ENCODE measurements at regions not wholly inside any gene's neighbourhood (a gene's known extent, or its start where the extent isn't known, plus 50 kb on each side); places are given as distances from the start of the nearest gene placed in this dataset.
A peak's percentile ranks its signal among the peaks of the same experiment; 100 is the strongest.

GRCh38 chr13:68345963-68346531, 1115.9 kb upstream of the PCDH9 start:
- H3K4me1 ChIP-seq (ENCODE audit: insufficient read depth, low read length), result no peaks in the 10 kb centered on the region
- H3K9me3 ChIP-seq (ENCODE audit: low read length), result no peaks in the 10 kb centered on the region
- H2AFZ ChIP-seq (ENCODE audit: low read depth, low read length), result no peak overlapping the region
- no peak overlapping the region for H3K4me3 ChIP-seq (ENCODE audit: low read length)
- no peaks in the 10 kb centered on the region for H3K36me3 ChIP-seq (ENCODE audit: insufficient read depth, low read length)
- no peaks in the 10 kb centered on the region for H3K27me3 ChIP-seq (ENCODE audit: insufficient read depth, low read length)

- H3K4me3 ChIP-seq (ENCODE audit: low read length), result no peak overlapping the region
- H3K9me3 ChIP-seq (ENCODE audit: low read length), result peaks cover 9% of the 10 kb centered on the region
- no peaks in the 10 kb centered on the region for H3K36me3 ChIP-seq (ENCODE audit: insufficient read depth, low read length)
- H3K4me1 ChIP-seq (ENCODE audit: insufficient read depth, low read length), result no peaks in the 10 kb centered on the region
- no peak overlapping the region for H2AFZ ChIP-seq (ENCODE audit: low read depth, low read length)
- no peaks in the 10 kb centered on the region for H3K27me3 ChIP-seq (ENCODE audit: insufficient read depth, low read length)
Measured at GRCh38 chr13:68323124-68323523, 1093.0 kb upstream of the PCDH9 start.

- no peak overlapping the region for H2AFZ ChIP-seq (ENCODE audit: low read depth, low read length)
- no peaks in the 10 kb centered on the region for H3K27me3 ChIP-seq (ENCODE audit: insufficient read depth, low read length)
- no peaks in the 10 kb centered on the region for H3K4me1 ChIP-seq (ENCODE audit: insufficient read depth, low read length)
- H3K36me3 ChIP-seq (ENCODE audit: insufficient read depth, low read length), result no peaks in the 10 kb centered on the region
- H3K9me3 ChIP-seq (ENCODE audit: low read length), result peaks cover 9% of the 10 kb centered on the region
- no peak overlapping the region for H3K4me3 ChIP-seq (ENCODE audit: low read length)
Measured at GRCh38 chr13:68319384-68319783, 1089.2 kb upstream of the PCDH9 start.

GRCh38 chr13:68304286-68304893, 1074.3 kb upstream of the PCDH9 start:
- Histone ChIP-seq H3K36me3 (ENCODE audit: insufficient read depth, low read length) (no peaks in the 10 kb centered on the region), H3K4me3 (ENCODE audit: low read length) (no peak overlapping the region), H3K4me1 (ENCODE audit: insufficient read depth, low read length) (no peaks in the 10 kb centered on the region), H3K9me3 (ENCODE audit: low read length) (peaks cover 2% of the 10 kb centered on the region), H2AFZ (ENCODE audit: low read depth, low read length) (no peak overlapping the region), H3K27me3 (ENCODE audit: insufficient read depth, low read length) (no peaks in the 10 kb centered on the region)

GRCh38 chr13:68293631-68294030, 1063.5 kb upstream of the PCDH9 start:
- Histone ChIP-seq H3K4me3 (ENCODE audit: low read length) (no peak overlapping the region), H3K36me3 (ENCODE audit: insufficient read depth, low read length) (no peaks in the 10 kb centered on the region), H3K4me1 (ENCODE audit: insufficient read depth, low read length) (no peaks in the 10 kb centered on the region), H3K27me3 (ENCODE audit: insufficient read depth, low read length) (no peaks in the 10 kb centered on the region), H3K9me3 (ENCODE audit: low read length) (no peaks in the 10 kb centered on the region), H2AFZ (ENCODE audit: low read depth, low read length) (no peak overlapping the region)

GRCh38 chr13:68292601-68293000, 1062.5 kb upstream of the PCDH9 start:
- H3K4me3 ChIP-seq (ENCODE audit: low read length), result no peak overlapping the region
- H3K9me3 ChIP-seq (ENCODE audit: low read length), result no peaks in the 10 kb centered on the region
- no peaks in the 10 kb centered on the region for H3K4me1 ChIP-seq (ENCODE audit: insufficient read depth, low read length)
- no peaks in the 10 kb centered on the region for H3K27me3 ChIP-seq (ENCODE audit: insufficient read depth, low read length)
- peak overlapping the region; percentile 28 for H2AFZ ChIP-seq (ENCODE audit: low read depth, low read length)
- H3K36me3 ChIP-seq (ENCODE audit: insufficient read depth, low read length), result no peaks in the 10 kb centered on the region

GRCh38 chr13:68291595-68291994, 1061.5 kb upstream of the PCDH9 start:
- no peak overlapping the region for H3K4me3 ChIP-seq (ENCODE audit: low read length)
- no peak overlapping the region for H2AFZ ChIP-seq (ENCODE audit: low read depth, low read length)

GRCh38 chr13:68275758-68276157, 1045.6 kb upstream of the PCDH9 start:
- Histone ChIP-seq H3K9me3 (ENCODE audit: low read length) (no peaks in the 10 kb centered on the region), H3K36me3 (ENCODE audit: insufficient read depth, low read length) (no peaks in the 10 kb centered on the region), H3K27me3 (ENCODE audit: insufficient read depth, low read length) (no peaks in the 10 kb centered on the region)

More at GRCh38 chr13:68291595-68291994, 1061.5 kb upstream of the PCDH9 start:
- Histone ChIP-seq H3K27me3 (ENCODE audit: insufficient read depth, low read length) (no peaks in the 10 kb centered on the region), H3K9me3 (ENCODE audit: low read length) (no peaks in the 10 kb centered on the region), H3K36me3 (ENCODE audit: insufficient read depth, low read length) (no peaks in the 10 kb centered on the region), H3K4me1 (ENCODE audit: insufficient read depth, low read length) (no peaks in the 10 kb centered on the region)

GRCh38 chr13:68272652-68273051, 1042.5 kb upstream of the PCDH9 start:
- H3K9me3 ChIP-seq (ENCODE audit: low read length), result no peaks in the 10 kb centered on the region
- no peak overlapping the region for H2AFZ ChIP-seq (ENCODE audit: low read depth, low read length)
- no peaks in the 10 kb centered on the region for H3K27me3 ChIP-seq (ENCODE audit: insufficient read depth, low read length)
- H3K36me3 ChIP-seq (ENCODE audit: insufficient read depth, low read length), result no peaks in the 10 kb centered on the region
- H3K4me3 ChIP-seq (ENCODE audit: low read length), result no peak overlapping the region
- no peaks in the 10 kb centered on the region for H3K4me1 ChIP-seq (ENCODE audit: insufficient read depth, low read length)

More at GRCh38 chr13:68275758-68276157, 1045.6 kb upstream of the PCDH9 start:
- Histone ChIP-seq H3K4me3 (ENCODE audit: low read length) (no peak overlapping the region), H2AFZ (ENCODE audit: low read depth, low read length) (no peak overlapping the region), H3K4me1 (ENCODE audit: insufficient read depth, low read length) (no peaks in the 10 kb centered on the region)

GRCh38 chr13:68264692-68265091, 1034.6 kb upstream of the PCDH9 start:
- no peaks in the 10 kb centered on the region for H3K36me3 ChIP-seq (ENCODE audit: insufficient read depth, low read length)

GRCh38 chr13:68261105-68261504, 1031.0 kb upstream of the PCDH9 start:
- Histone ChIP-seq H2AFZ (ENCODE audit: low read depth, low read length) (no peak overlapping the region), H3K27me3 (ENCODE audit: insufficient read depth, low read length) (no peaks in the 10 kb centered on the region), H3K36me3 (ENCODE audit: insufficient read depth, low read length) (no peaks in the 10 kb centered on the region), H3K9me3 (ENCODE audit: low read length) (no peaks in the 10 kb centered on the region), H3K4me1 (ENCODE audit: insufficient read depth, low read length) (no peaks in the 10 kb centered on the region), H3K4me3 (ENCODE audit: low read length) (no peak overlapping the region)

More at GRCh38 chr13:68264692-68265091, 1034.6 kb upstream of the PCDH9 start:
- H3K4me3 ChIP-seq (ENCODE audit: low read length), result no peak overlapping the region
- H3K27me3 ChIP-seq (ENCODE audit: insufficient read depth, low read length), result no peaks in the 10 kb centered on the region
- no peaks in the 10 kb centered on the region for H3K9me3 ChIP-seq (ENCODE audit: low read length)
- H2AFZ ChIP-seq (ENCODE audit: low read depth, low read length), result no peak overlapping the region
- H3K4me1 ChIP-seq (ENCODE audit: insufficient read depth, low read length), result no peaks in the 10 kb centered on the region

- Histone ChIP-seq H3K4me3 (ENCODE audit: low read length) (no peak overlapping the region), H3K27me3 (ENCODE audit: insufficient read depth, low read length) (no peaks in the 10 kb centered on the region)
Measured at GRCh38 chr13:68257111-68257842, 1027.1 kb upstream of the PCDH9 start.

GRCh38 chr13:68254151-68254550, 1024.0 kb upstream of the PCDH9 start:
- H3K4me1 ChIP-seq (ENCODE audit: insufficient read depth, low read length), result no peaks in the 10 kb centered on the region
- no peaks in the 10 kb centered on the region for H3K36me3 ChIP-seq (ENCODE audit: insufficient read depth, low read length)
- H3K4me3 ChIP-seq (ENCODE audit: low read length), result no peak overlapping the region
- no peaks in the 10 kb centered on the region for H3K9me3 ChIP-seq (ENCODE audit: low read length)
- H3K27me3 ChIP-seq (ENCODE audit: insufficient read depth, low read length), result no peaks in the 10 kb centered on the region
- no peak overlapping the region for H2AFZ ChIP-seq (ENCODE audit: low read depth, low read length)

More at GRCh38 chr13:68257111-68257842, 1027.1 kb upstream of the PCDH9 start:
- Histone ChIP-seq H3K4me1 (ENCODE audit: insufficient read depth, low read length) (no peaks in the 10 kb centered on the region), H2AFZ (ENCODE audit: low read depth, low read length) (no peak overlapping the region), H3K9me3 (ENCODE audit: low read length) (no peaks in the 10 kb centered on the region), H3K36me3 (ENCODE audit: insufficient read depth, low read length) (no peaks in the 10 kb centered on the region)

Measured in neuron (in vitro differentiated cells).